ENCODE measurements at regions not wholly inside any gene's neighbourhood (a gene's known extent, or its start where the extent isn't known, plus 50 kb on each side); places are given as distances from the start of the nearest gene placed in this dataset.
"Not testable (repeated sequence)": the region's sequence is repeated elsewhere in the genome, so short reads cannot be mapped to it uniquely, and the experiment has no call there.

DNA sequence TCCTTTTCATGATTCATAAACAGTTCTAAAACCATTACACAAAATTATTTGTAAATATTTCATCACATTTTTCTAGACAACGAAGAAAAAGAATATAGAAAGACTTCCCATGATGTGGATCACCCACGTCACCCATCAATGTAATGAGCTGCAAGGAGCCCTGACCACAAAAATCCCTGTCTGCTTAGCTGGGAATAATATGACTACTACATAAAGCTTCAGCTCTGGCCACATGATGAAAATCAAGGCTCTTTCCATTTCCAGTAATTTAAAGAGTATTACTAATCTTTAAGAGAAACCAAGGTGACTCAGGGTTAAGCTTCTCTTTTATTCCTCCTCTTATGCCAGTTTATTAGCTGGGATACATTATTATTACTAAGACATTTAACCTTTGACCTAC lies 180.8 kb upstream of the CACNA2D1 start:
- no peak for DNase-seq

DNA sequence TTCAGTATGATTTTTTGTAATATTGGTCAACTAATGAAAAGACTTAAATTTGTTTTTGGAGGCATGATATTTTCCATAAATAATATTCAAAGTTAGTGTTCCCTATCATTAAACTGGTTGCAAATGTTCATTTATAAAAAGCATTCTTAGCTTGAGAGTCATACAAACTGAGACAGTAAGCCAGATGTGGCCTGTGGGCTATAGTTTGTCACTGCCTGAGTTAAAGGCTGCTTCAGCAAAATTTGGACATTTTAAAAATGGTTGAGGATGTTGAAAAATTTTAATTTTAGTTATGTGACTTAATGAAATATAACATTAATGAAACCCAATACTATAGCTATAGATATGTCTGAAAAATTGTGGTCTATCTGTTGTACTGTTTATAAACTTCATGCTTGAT lies 180.2 kb upstream of the CACNA2D1 start:
- no peak for DNase-seq

- DNase-seq: peak; percentile 98
Observed at GRCh38 chr7:82617156-82617555, 173.6 kb upstream of the CACNA2D1 start.

- peak; percentile 95 for DNase-seq
Observed at GRCh38 chr7:82616059-82616728, 172.6 kb upstream of the CACNA2D1 start.

DNA sequence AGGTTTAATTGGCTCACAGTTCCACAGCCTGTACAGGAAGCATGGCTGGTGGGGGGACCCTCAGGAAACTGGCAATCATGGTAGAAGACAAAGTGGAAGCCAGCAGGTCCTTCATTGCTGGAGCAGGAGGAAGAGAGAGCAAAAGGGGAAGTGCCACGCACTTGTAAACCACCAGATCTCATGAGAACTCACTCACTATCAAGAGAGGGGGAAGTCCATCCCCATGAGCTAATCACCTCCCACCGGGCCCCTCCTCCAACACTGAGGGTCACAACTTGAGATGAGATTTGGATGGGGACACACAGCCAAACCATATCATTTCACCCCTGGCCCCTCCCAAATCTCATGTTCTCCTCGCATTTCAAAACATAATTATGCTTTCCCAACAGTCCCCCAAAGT lies 171.9 kb upstream of the CACNA2D1 start:
- peak; percentile 99 for DNase-seq

DNA sequence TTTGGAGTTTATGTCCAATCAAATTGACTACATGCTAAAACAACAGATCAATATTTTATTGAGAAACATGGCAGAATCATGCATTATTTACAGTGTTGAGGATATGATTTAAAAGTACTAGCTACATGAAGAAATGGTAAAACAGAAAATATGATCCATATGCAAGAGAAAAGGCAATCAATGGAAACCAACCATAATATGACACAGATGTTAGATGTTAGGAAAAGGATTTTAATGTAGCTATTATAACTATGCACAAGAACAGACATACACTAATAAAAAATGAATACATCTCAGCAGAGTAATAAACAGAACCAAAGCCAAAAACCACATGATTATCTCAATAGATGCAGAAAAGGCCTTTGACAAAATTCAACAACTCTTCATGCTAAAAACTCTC lies 166.2 kb upstream of the CACNA2D1 start:
- no peak for DNase-seq

DNA sequence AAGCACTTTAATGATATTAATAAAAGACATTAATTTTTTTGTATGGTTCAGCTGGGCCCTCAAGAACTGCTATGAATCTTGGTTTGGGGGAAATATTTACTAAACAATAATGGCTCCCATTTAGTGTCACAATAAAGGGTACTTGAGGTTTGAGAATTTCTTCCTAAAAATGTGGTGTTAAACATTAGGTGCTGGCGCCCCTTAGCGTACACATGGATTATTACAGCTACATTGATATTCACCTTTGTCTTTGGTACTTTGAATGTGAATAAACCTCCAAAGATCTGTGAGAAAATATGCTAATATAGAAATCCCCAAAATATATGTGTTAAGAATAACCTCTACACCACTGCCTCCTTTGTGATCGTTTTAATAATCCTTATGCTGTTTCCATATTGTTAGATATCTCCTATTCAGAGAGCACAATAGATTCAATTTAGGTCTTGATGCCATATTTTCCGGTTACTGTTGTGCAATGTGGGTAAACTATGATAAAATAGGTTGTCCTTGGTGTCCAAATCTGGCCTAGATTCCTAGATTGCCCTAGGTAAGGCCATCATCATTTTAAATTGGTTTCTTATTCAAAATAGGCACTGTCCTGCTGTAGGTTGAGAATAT lies 161.8 kb upstream of the CACNA2D1 start:
- DNase-seq: peak; percentile 48

- no peak for DNase-seq
Observed at GRCh38 chr7:82602066-82602465, 158.5 kb upstream of the CACNA2D1 start.

- peak; percentile 17 for DNase-seq
Observed at GRCh38 chr7:82600531-82600930, 157.0 kb upstream of the CACNA2D1 start.

DNA sequence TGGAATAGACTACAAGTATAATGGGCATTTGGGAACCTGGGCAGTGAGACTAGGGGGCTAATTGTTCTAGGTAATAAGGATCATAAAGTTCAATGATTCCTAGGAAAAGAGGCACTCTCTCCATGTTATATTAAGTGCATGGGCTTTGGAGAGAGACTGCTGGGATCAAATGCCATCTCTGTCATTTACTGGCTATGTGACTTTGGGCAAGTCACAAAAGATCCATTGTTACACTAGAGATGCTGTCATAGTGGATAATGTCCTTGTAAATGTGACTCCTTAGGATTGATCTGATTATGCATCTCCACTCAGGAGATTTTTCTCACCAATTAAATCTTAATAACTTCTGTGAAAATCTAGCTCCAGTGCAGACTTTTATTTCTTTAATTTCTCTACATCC lies 156.3 kb upstream of the CACNA2D1 start:
- no peak for DNase-seq

GRCh38 chr7:82598958-82599357 lies 155.4 kb upstream of the CACNA2D1 start:
- no peak for DNase-seq

GRCh38 chr7:82595795-82596194 lies 152.2 kb upstream of the CACNA2D1 start:
- peak; percentile 96 for DNase-seq

DNA sequence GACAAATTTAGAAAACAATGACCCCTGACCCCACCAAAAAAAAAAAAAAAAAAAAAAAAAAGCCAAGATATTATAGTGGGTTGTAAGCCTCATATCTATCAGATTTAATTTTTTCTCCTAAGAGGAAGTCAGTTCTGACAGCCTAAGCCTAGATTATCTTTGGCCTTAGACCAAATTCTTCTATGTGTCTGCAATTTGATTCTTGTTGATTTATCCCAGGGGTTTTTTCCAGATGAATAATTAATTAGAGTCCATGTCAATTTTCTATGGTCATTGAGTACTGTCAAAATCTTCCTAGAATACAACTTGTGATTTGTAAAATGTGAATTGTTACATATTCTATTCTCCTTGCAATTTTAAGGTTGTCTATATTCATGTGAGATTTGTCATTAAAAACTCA lies 151.6 kb upstream of the CACNA2D1 start:
- DNase-seq: peak; percentile 21

GRCh38 chr7:82594665-82595064 lies 151.1 kb upstream of the CACNA2D1 start:
- DNase-seq: no peak

- no peak for DNase-seq
Observed at GRCh38 chr7:82593780-82594179, 150.2 kb upstream of the CACNA2D1 start.

DNA sequence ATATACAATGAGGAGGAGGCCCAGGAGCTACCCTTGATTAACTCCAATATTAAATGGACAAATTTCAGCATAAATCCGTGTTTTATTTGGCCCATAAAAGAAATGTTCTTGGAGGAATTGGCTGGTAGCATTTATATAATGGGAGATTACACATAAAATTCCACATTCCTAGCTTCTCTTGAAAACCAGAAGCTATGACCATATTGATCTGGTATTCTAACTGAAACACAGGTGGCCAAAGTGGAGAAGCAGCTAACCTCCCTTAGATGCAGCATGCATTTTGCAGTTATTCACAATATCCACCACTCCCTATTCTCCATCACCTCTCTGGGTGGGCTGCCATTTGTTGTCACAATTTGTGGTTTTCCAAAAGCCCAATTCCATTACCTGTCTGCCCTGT lies 148.8 kb upstream of the CACNA2D1 start:
- no peak for DNase-seq

DNA sequence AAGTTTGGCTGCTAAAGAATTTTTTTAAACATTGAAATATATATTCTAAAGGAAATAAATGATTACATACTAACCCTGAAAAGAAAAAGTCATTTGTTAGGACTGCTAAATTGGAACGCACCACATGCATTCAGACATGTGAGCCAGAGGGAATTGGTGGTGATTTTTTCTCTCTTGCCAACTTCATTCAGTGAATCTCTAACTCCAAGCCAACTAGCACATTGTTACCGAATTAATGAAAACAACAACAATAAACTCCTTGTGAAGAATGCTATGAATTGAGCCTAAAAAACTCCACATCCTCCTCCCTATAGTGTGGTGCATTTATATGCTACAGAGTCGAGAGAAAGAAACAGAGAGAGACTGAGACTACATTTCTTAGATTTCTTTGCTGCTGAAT lies 135.5 kb upstream of the CACNA2D1 start:
- DNase-seq: no peak

DNA sequence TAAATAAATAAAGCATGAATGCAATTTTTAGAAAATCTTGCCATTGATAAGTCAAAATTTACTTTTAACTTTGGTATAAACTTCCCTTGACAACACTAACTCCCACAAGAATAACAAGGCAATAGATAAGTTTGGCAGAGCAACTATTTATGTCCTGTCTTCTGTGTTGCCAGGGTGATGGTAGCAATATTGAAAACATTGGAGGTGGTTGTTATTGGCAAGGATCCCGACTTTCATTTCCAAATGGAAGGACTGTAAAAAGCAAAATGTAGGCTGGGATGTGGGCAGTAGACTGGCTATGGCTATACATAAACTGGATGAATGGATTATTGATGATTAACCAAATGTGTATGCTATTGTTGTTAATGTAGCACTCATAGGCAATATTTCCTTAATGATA lies 134.9 kb upstream of the CACNA2D1 start:
- DNase-seq: no peak

DNA sequence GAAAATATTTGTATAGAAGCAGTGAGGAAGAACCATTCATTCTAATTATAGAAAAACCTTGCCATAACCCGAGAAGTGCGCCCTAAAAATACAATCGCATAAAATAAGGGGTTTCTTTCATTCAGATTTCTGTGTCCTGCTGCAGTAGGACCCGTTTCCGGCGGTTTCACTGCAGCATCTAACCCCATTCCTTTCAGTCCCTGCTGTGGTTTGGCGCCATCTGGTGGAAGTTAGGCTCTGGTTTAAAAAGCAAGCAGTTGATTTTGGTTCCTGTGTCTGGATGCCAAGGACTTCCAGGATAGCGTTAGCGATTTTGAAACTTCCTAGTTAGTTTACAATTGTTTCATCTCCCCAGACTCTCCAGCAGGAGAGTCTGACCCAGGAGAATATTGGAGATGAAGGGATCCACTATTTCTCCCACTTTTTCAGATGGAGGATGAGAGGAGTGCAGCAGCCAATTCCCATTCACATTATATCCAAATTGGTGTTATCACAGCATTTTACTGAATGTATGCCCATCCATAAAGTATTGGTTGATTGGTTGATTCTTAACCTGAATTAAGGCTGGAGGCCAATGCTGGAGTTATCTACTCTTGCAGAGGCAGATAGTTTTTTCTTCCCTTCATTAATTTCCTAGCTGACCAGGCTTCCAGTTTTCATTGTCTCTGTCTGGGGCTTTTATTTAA lies 128.8 kb upstream of the CACNA2D1 start:
- DNase-seq: no peak

DNA sequence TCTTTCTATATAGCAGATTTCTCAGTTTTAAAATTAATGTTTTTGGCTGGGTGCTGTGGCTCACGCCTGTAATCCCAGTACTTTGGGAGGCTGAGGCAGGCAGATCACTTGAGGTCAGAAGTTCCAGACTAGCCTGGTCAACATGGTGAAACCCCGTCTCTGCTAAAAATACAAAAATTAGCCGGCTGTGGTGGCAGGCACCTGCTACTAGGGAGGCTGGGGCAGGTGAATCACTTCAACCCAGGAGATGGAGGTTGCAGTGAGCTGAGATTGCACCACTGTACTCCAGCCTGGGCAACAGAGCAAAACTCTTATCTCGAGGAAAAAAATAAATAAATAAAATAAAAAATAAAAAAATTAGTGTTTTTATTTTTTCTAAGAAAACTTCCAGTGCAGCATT lies 127.5 kb upstream of the CACNA2D1 start:
- not testable (repeated sequence) for DNase-seq

- DNase-seq: no peak
Observed at GRCh38 chr7:82567841-82568240, 124.3 kb upstream of the CACNA2D1 start.

- no peak for DNase-seq
Observed at GRCh38 chr7:82567356-82567755, 123.8 kb upstream of the CACNA2D1 start.

DNA sequence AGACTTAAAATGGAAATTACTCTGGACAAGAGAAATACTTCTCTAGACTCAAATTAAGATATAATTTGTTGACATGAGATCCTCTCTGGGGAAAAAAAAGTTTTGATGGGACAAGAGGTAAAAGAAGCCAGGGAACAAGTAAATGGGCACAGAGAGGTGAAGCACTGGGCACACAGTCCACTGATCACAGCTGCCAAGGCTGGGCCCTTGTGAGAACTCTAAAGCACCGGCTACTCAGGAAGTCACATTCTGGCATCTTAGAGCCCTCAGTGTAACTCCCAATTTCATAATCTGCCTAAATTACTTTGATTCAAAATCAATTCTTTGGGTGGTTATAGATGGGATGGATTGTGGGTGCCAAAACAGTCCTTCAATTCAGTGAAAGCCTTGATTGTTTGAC lies 123.2 kb upstream of the CACNA2D1 start:
- no peak for DNase-seq

- DNase-seq: no peak
Observed at GRCh38 chr7:82562716-82563404, 119.3 kb upstream of the CACNA2D1 start.
